ENCODE measurements at regions not wholly inside any gene's neighbourhood (a gene's known extent, or its start where the extent isn't known, plus 50 kb on each side); places are given as distances from the start of the nearest gene placed in this dataset.

- Histone ChIP-seq H3K79me2 (ENCODE audit: control insufficient read depth, low read length) (no peaks in the 10 kb centered on the region), H3K4me3 (ENCODE audit: low read length) (no peak overlapping the region), H3K27me3 (ENCODE audit: control insufficient read depth, low read length) (no peaks in the 10 kb centered on the region), H3K9me2 (replicated peaks; ENCODE audit: control insufficient read depth, low read length) (no peaks in the 10 kb centered on the region), H3K27ac (ENCODE audit: low read depth, low read length) (no peak overlapping the region), H3K9me3 (ENCODE audit: control insufficient read depth, insufficient read depth, low read length) (no peaks in the 10 kb centered on the region), H4K20me1 (ENCODE audit: control insufficient read depth, insufficient read depth, low read depth, low read length) (no peaks in the 10 kb centered on the region), H3K4me2 (ENCODE audit: low read length) (no peak overlapping the region), H3K4me1 (ENCODE audit: control insufficient read depth, low read length) (no peaks in the 10 kb centered on the region), H3F3A (ENCODE audit: control insufficient read depth, insufficient read depth) (no peaks in the 10 kb centered on the region), H3K36me3 (ENCODE audit: control insufficient read depth, low read length) (no peaks in the 10 kb centered on the region)
- TF ChIP-seq, protein P1, sequence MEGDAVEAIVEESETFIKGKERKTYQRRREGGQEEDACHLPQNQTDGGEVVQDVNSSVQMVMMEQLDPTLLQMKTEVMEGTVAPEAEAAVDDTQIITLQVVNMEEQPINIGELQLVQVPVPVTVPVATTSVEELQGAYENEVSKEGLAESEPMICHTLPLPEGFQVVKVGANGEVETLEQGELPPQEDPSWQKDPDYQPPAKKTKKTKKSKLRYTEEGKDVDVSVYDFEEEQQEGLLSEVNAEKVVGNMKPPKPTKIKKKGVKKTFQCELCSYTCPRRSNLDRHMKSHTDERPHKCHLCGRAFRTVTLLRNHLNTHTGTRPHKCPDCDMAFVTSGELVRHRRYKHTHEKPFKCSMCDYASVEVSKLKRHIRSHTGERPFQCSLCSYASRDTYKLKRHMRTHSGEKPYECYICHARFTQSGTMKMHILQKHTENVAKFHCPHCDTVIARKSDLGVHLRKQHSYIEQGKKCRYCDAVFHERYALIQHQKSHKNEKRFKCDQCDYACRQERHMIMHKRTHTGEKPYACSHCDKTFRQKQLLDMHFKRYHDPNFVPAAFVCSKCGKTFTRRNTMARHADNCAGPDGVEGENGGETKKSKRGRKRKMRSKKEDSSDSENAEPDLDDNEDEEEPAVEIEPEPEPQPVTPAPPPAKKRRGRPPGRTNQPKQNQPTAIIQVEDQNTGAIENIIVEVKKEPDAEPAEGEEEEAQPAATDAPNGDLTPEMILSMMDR (IDR thresholded peaks at IDR 0.05; ENCODE audit: low read depth, low read length, poor library complexity, severe bottlenecking) = no peak
- no peak for TF ChIP-seq EZH2phosphoT487 (IDR thresholded peaks at IDR 0.05; ENCODE audit: borderline replicate concordance, low read length)
Measured at GRCh38 chr4:136390824-136391223, 1141.5 kb downstream of the PCDH18 start.

DNA sequence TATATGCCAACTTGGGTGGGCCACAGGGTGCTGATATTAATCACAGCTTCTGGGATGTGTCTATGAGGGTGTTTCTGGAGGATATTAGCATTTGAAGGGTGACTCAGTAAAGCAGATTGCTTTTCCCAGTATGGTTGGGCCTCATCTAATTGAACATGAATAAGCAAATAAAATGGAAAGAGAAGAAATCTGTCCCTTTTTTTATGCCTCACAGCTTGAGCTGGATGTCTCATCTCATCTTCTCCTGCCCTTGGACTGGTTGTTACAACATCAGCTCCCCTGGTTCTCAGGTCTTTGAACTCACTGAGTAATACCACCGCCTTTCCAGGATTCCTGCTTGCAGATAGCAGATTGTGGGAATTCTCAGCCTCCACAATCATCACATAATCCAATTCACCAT, 1149.2 kb downstream of the PCDH18 start:
- H3K9me2 ChIP-seq (replicated peaks; ENCODE audit: control insufficient read depth, low read length) = no peaks in the 10 kb centered on the region
- H3K27ac ChIP-seq (ENCODE audit: low read depth, low read length) = no peak overlapping the region
- no peaks in the 10 kb centered on the region for H4K20me1 ChIP-seq (ENCODE audit: control insufficient read depth, insufficient read depth, low read depth, low read length)
- H3K4me1 ChIP-seq (ENCODE audit: control insufficient read depth, low read length) = no peaks in the 10 kb centered on the region
- no peak overlapping the region for H3K4me2 ChIP-seq (ENCODE audit: low read length)
- no peaks in the 10 kb centered on the region for H3K79me2 ChIP-seq (ENCODE audit: control insufficient read depth, low read length)
- no peaks in the 10 kb centered on the region for H3K36me3 ChIP-seq (ENCODE audit: control insufficient read depth, low read length)
- H3F3A ChIP-seq (ENCODE audit: control insufficient read depth, insufficient read depth) = no peaks in the 10 kb centered on the region
- no peak overlapping the region for H3K4me3 ChIP-seq (ENCODE audit: low read length)
- H3K9me3 ChIP-seq (ENCODE audit: control insufficient read depth, insufficient read depth, low read length) = no peaks in the 10 kb centered on the region
- no peak for TF ChIP-seq EZH2phosphoT487 (IDR thresholded peaks at IDR 0.05; ENCODE audit: borderline replicate concordance, low read length)
- TF ChIP-seq, protein P1 (IDR thresholded peaks at IDR 0.05; ENCODE audit: low read depth, low read length, poor library complexity, severe bottlenecking) = no peak
- H3K27me3 ChIP-seq (ENCODE audit: control insufficient read depth, low read length) = no peaks in the 10 kb centered on the region

GRCh38 chr4:136371231-136371630, 1161.1 kb downstream of the PCDH18 start:
- no peaks in the 10 kb centered on the region for H3K9me3 ChIP-seq (ENCODE audit: control insufficient read depth, insufficient read depth, low read length)
- H3K27me3 ChIP-seq (ENCODE audit: control insufficient read depth, low read length) = no peaks in the 10 kb centered on the region
- H3K79me2 ChIP-seq (ENCODE audit: control insufficient read depth, low read length) = no peaks in the 10 kb centered on the region
- no peaks in the 10 kb centered on the region for H3K9me2 ChIP-seq (replicated peaks; ENCODE audit: control insufficient read depth, low read length)
- no peak overlapping the region for H3K4me3 ChIP-seq (ENCODE audit: low read length)
- TF ChIP-seq EZH2phosphoT487 (IDR thresholded peaks at IDR 0.05; ENCODE audit: borderline replicate concordance, low read length) = no peak
- TF ChIP-seq, protein P1 (IDR thresholded peaks at IDR 0.05; ENCODE audit: low read depth, low read length, poor library complexity, severe bottlenecking) = no peak
- H3K4me2 ChIP-seq (ENCODE audit: low read length) = no peak overlapping the region
- no peak overlapping the region for H3K27ac ChIP-seq (ENCODE audit: low read depth, low read length)
- H3K36me3 ChIP-seq (ENCODE audit: control insufficient read depth, low read length) = no peaks in the 10 kb centered on the region
- H3F3A ChIP-seq (ENCODE audit: control insufficient read depth, insufficient read depth) = no peaks in the 10 kb centered on the region
- H3K4me1 ChIP-seq (ENCODE audit: control insufficient read depth, low read length) = no peaks in the 10 kb centered on the region
- no peaks in the 10 kb centered on the region for H4K20me1 ChIP-seq (ENCODE audit: control insufficient read depth, insufficient read depth, low read depth, low read length)

- Histone ChIP-seq H3F3A (ENCODE audit: control insufficient read depth, insufficient read depth) (no peaks in the 10 kb centered on the region), H3K9me3 (ENCODE audit: control insufficient read depth, insufficient read depth, low read length) (no peaks in the 10 kb centered on the region), H3K4me1 (ENCODE audit: control insufficient read depth, low read length) (no peaks in the 10 kb centered on the region), H3K4me3 (ENCODE audit: low read length) (no peak overlapping the region), H3K4me2 (ENCODE audit: low read length) (no peak overlapping the region), H3K36me3 (ENCODE audit: control insufficient read depth, low read length) (no peaks in the 10 kb centered on the region), H3K27ac (ENCODE audit: low read depth, low read length) (no peak overlapping the region), H4K20me1 (ENCODE audit: control insufficient read depth, insufficient read depth, low read depth, low read length) (no peaks in the 10 kb centered on the region), H3K27me3 (ENCODE audit: control insufficient read depth, low read length) (no peaks in the 10 kb centered on the region), H3K9me2 (replicated peaks; ENCODE audit: control insufficient read depth, low read length) (no peaks in the 10 kb centered on the region), H3K79me2 (ENCODE audit: control insufficient read depth, low read length) (no peaks in the 10 kb centered on the region)
- TF ChIP-seq, protein P1 (IDR thresholded peaks at IDR 0.05; ENCODE audit: low read depth, low read length, poor library complexity, severe bottlenecking) = no peak
- no peak for TF ChIP-seq EZH2phosphoT487 (IDR thresholded peaks at IDR 0.05; ENCODE audit: borderline replicate concordance, low read length)
Measured at GRCh38 chr4:136369073-136369472, 1163.2 kb downstream of the PCDH18 start.
